Adrenal gland (tissue), 5 donors: ENCODE measurements at regions not wholly inside any gene's neighbourhood (a gene's known extent, or its start where the extent isn't known, plus 50 kb on each side); places are given as distances from the start of the nearest gene placed in this dataset.

Experiments used
- CTCF ChIP-seq, 6 experiments: fragments of 450-650 bp in 4 of 6; fragments of 200-600 bp in 2 of 6; sonication (generic) in 1 of 6; IDR thresholded peaks; 1 replicate in 5 of 6; 2 replicates in 1 of 6; pipeline versions ENCODE4 v1.5.1 to v1.8.0; 2016 to 2021; ENCODE audit warnings: antibody characterized with exemption in 6 of 6, mild to moderate bottlenecking in 2 of 6, moderate library complexity in 1 of 6
- POLR2A ChIP-seq, 2 donors: fragments of 450-650 bp; IDR thresholded peaks; one replicate each; pipeline ENCODE4 v1.6.1; 2017; ENCODE audit warnings: antibody characterized with exemption in 2 of 2, mild to moderate bottlenecking in 2 of 2, moderate library complexity in 1 of 2
- donor health status: DM: no; HTN: no; CAD: no.

DNA sequence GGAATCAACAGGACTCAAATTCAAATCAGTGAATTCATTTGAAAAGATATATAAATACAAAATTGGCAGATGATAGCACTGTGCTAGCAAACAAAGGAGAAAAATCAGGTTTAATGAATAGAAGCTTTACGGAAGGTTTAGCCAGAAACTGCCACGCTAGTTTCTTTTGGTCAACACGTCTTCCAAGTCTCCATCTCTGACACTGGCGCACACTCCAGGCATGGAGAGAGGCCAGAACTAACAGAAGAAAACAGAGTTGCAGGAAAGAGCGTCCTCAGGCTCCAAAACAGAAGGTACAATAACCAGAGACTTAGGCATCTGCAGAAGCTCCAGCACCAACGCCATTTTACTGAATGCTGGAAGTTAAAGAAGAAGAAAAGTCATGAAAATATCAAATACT lies 497.3 kb upstream of the FRG1 start:
- TF ChIP-seq CTCF (IDR thresholded peaks at IDR 0.05): no peak
- TF ChIP-seq POLR2A (IDR thresholded peaks at IDR 0.05): no peak
